ENCODE measurements at regions not wholly inside any gene's neighbourhood (a gene's known extent, or its start where the extent isn't known, plus 50 kb on each side); places are given as distances from the start of the nearest gene placed in this dataset.

- no peak for DNase-seq (ENCODE audit: low read depth in 1 of 2, low spot score in 1 of 2)
Measured at GRCh38 chr2:4356541-4356940, 653.2 kb downstream of the DCDC2C start.

- no peak for DNase-seq (ENCODE audit: low read depth in 1 of 2, low spot score in 1 of 2)
Measured at GRCh38 chr2:4357121-4357520, 653.7 kb downstream of the DCDC2C start.

- no peak for DNase-seq (ENCODE audit: low read depth in 1 of 2, low spot score in 1 of 2)
Measured at GRCh38 chr2:4358837-4359236, 655.5 kb downstream of the DCDC2C start.

GRCh38 chr2:4368907-4369306 lies 665.5 kb downstream of the DCDC2C start:
- DNase-seq (ENCODE audit: low read depth in 1 of 2, low spot score in 1 of 2): no peak

GRCh38 chr2:4369826-4370419 lies 666.5 kb downstream of the DCDC2C start:
- no peak for DNase-seq (ENCODE audit: low read depth in 1 of 2, low spot score in 1 of 2)

- DNase-seq (ENCODE audit: low read depth in 1 of 2, low spot score in 1 of 2): no peak
Measured at GRCh38 chr2:4370422-4371090, 667.2 kb downstream of the DCDC2C start.

GRCh38 chr2:4381049-4381448 lies 677.7 kb downstream of the DCDC2C start:
- no peak for DNase-seq (ENCODE audit: low read depth in 1 of 2, low spot score in 1 of 2)

- DNase-seq (ENCODE audit: low read depth in 1 of 2, low spot score in 1 of 2): no peak
Measured at GRCh38 chr2:4381773-4382172, 678.4 kb downstream of the DCDC2C start.

- DNase-seq (ENCODE audit: low read depth in 1 of 2, low spot score in 1 of 2): no peak
Measured at GRCh38 chr2:4391013-4391412, 687.6 kb downstream of the DCDC2C start.

GRCh38 chr2:4404363-4404762 lies 701.0 kb downstream of the DCDC2C start:
- no peak for DNase-seq (ENCODE audit: low read depth in 1 of 2, low spot score in 1 of 2)

GRCh38 chr2:4408321-4408720 lies 704.9 kb downstream of the DCDC2C start:
- DNase-seq (ENCODE audit: low read depth in 1 of 2, low spot score in 1 of 2): no peak

- DNase-seq (ENCODE audit: low read depth in 1 of 2, low spot score in 1 of 2): no peak
Measured at GRCh38 chr2:4412637-4413187, 709.3 kb downstream of the DCDC2C start.

GRCh38 chr2:4415171-4415570 lies 711.8 kb downstream of the DCDC2C start:
- no peak for DNase-seq (ENCODE audit: low read depth in 1 of 2, low spot score in 1 of 2)

GRCh38 chr2:4415810-4416413 lies 712.5 kb downstream of the DCDC2C start:
- no peak for DNase-seq (ENCODE audit: low read depth in 1 of 2, low spot score in 1 of 2)

GRCh38 chr2:4416431-4416830 lies 713.1 kb downstream of the DCDC2C start:
- no peak for DNase-seq (ENCODE audit: low read depth in 1 of 2, low spot score in 1 of 2)

GRCh38 chr2:4417771-4418170 lies 714.4 kb downstream of the DCDC2C start:
- no peak for DNase-seq (ENCODE audit: low read depth in 1 of 2, low spot score in 1 of 2)

GRCh38 chr2:4420032-4420431 lies 716.7 kb downstream of the DCDC2C start:
- no peak for DNase-seq (ENCODE audit: low read depth in 1 of 2, low spot score in 1 of 2)

- DNase-seq (ENCODE audit: low read depth in 1 of 2, low spot score in 1 of 2): no peak
Measured at GRCh38 chr2:4424153-4424552, 720.8 kb downstream of the DCDC2C start.

GRCh38 chr2:4427083-4427482 lies 723.7 kb downstream of the DCDC2C start:
- no peak for DNase-seq (ENCODE audit: low read depth in 1 of 2, low spot score in 1 of 2)

GRCh38 chr2:4445821-4446220 lies 742.4 kb downstream of the DCDC2C start:
- no peak for DNase-seq (ENCODE audit: low read depth in 1 of 2, low spot score in 1 of 2)

- DNase-seq (ENCODE audit: low read depth in 1 of 2, low spot score in 1 of 2): no peak
Measured at GRCh38 chr2:4454907-4455306, 751.5 kb downstream of the DCDC2C start.

GRCh38 chr2:4455486-4456155 lies 752.2 kb downstream of the DCDC2C start:
- DNase-seq (ENCODE audit: low read depth in 1 of 2, low spot score in 1 of 2): no peak

All from activated CD4-positive, alpha-beta T cell treated with anti-CD3 and anti-CD28 coated beads, Interleukin-2, amount 50 U/mL, for 24 hours (primary cell).